Liver (tissue), 8 donors: ENCODE measurements at regions not wholly inside any gene's neighbourhood (a gene's known extent, or its start where the extent isn't known, plus 50 kb on each side); places are given as distances from the start of the nearest gene placed in this dataset.

Experiments
- DNase-seq: peaks from one replicate; pipeline ENCODE4 v3.0.0-alpha.2; 2017; ENCODE audit warnings: low spot score
- H3K27ac ChIP-seq, 2 donors: one replicate each; pipeline ENCODE4 v1.7.0; 2013; ENCODE audit warnings: inconsistent platforms in 2 of 2, low read length in 2 of 2, control low read depth in 1 of 2, low read depth in 1 of 2, mild to moderate bottlenecking in 1 of 2
- H3K27me3 ChIP-seq, 4 donors: one replicate each; pipeline versions ENCODE4 v1.6.1 to v1.7.0; 2013; ENCODE audit warnings: low read length in 3 of 4, inconsistent platforms in 1 of 4, mild to moderate bottlenecking in 1 of 4, moderate library complexity in 1 of 4; ENCODE audit not compliant: control insufficient read depth in 4 of 4, insufficient read depth in 4 of 4
- H3K36me3 ChIP-seq, 4 donors: one replicate each; pipeline versions ENCODE4 v1.6.1 to v1.7.0; 2013; ENCODE audit warnings: low read length in 3 of 4, mild to moderate bottlenecking in 3 of 4, low read depth in 1 of 4, moderate library complexity in 1 of 4; ENCODE audit not compliant: control insufficient read depth in 4 of 4, insufficient read depth in 3 of 4
- H3K4me1 ChIP-seq, 4 donors: one replicate each; pipeline versions ENCODE4 v1.6.1 to v1.7.0; 2013; ENCODE audit warnings: low read length in 3 of 4, mild to moderate bottlenecking in 3 of 4, moderate library complexity in 1 of 4; ENCODE audit not compliant: control insufficient read depth in 4 of 4, insufficient read depth in 4 of 4
- H3K4me3 ChIP-seq, 3 donors: one replicate each; pipeline versions ENCODE4 v1.6.1 to v1.7.0; 2013; ENCODE audit warnings: low read length in 3 of 3, control low read depth in 1 of 3, low read depth in 1 of 3, mild to moderate bottlenecking in 1 of 3
- H3K9ac ChIP-seq, 2 donors: one replicate each; pipeline ENCODE4 v1.7.0; 2013; ENCODE audit warnings: low read length in 2 of 2, mild to moderate bottlenecking in 2 of 2, moderate library complexity in 2 of 2, control low read depth in 1 of 2, low read depth in 1 of 2
- H3K9me3 ChIP-seq, 4 donors: one replicate each; pipeline versions ENCODE4 v1.6.1 to v1.7.0; 2013; ENCODE audit warnings: low read length in 3 of 4; ENCODE audit not compliant: control insufficient read depth in 4 of 4
- EGR1 ChIP-seq, 2 donors: IDR thresholded peaks; 2 replicates each; pipeline ENCODE4 v1.6.1; 2016 to 2018; ENCODE audit warnings: antibody characterized with exemption in 2 of 2, low read depth in 2 of 2
- FOXA1 ChIP-seq: IDR thresholded peaks from 2 replicates; pipeline ENCODE4 v1.6.1; 2016; ENCODE audit warnings: antibody characterized with exemption
- FOXA2 ChIP-seq: IDR thresholded peaks from 2 replicates; pipeline ENCODE4 v1.6.1; 2016; ENCODE audit warnings: antibody characterized with exemption
- GABPA ChIP-seq, 2 donors: IDR thresholded peaks in 1 of 2; conservative IDR thresholded peaks in 1 of 2; 2 replicates each; pipeline ENCODE4 v1.6.1; 2016; ENCODE audit warnings: antibody characterized with exemption in 2 of 2, mild to moderate bottlenecking in 1 of 2, moderate library complexity in 1 of 2
- HNF4A ChIP-seq, 2 donors: conservative IDR thresholded peaks; 2 replicates each; pipeline ENCODE4 v1.6.1; 2016; ENCODE audit warnings: antibody characterized with exemption in 2 of 2, mild to moderate bottlenecking in 2 of 2
- HNF4G ChIP-seq: IDR thresholded peaks from 2 replicates; pipeline ENCODE4 v1.6.1; 2016; ENCODE audit warnings: antibody characterized with exemption
- JUND ChIP-seq, 2 donors: IDR thresholded peaks; 2 replicates each; pipeline ENCODE4 v1.6.1; 2016; ENCODE audit warnings: antibody characterized with exemption in 2 of 2
- MAX ChIP-seq: IDR thresholded peaks from 2 replicates; pipeline ENCODE4 v1.6.1; 2016; ENCODE audit warnings: antibody characterized with exemption
- NR2F2 ChIP-seq: IDR thresholded peaks from 2 replicates; pipeline ENCODE4 v1.6.1; 2016; ENCODE audit warnings: antibody characterized with exemption
- RAD21 ChIP-seq, 2 donors: IDR thresholded peaks; 2 replicates each; pipeline ENCODE4 v1.6.1; 2016; ENCODE audit warnings: antibody characterized with exemption in 2 of 2, mild to moderate bottlenecking in 2 of 2
- REST ChIP-seq: IDR thresholded peaks from 2 replicates; pipeline ENCODE4 v1.6.1; 2016; ENCODE audit warnings: antibody characterized with exemption, mild to moderate bottlenecking
- RXRA ChIP-seq, 2 donors: IDR thresholded peaks; 2 replicates each; pipeline ENCODE4 v1.6.1; 2017 to 2018; ENCODE audit warnings: antibody characterized with exemption in 2 of 2, mild to moderate bottlenecking in 1 of 2
- SP1 ChIP-seq: IDR thresholded peaks from 2 replicates; pipeline ENCODE4 v1.6.1; 2018; ENCODE audit warnings: antibody characterized with exemption, mild to moderate bottlenecking
- WGBS: extraction: QIAGEN DNeasy Blood & Tissue Kit; methylation state at CpG from one replicate; pipeline ENCODE4 v1.1.7; 2013; 5-methylcytosine and 5-hydroxymethylcytosine counted together
- TF ChIP-seq, protein P1 (sequence below): IDR thresholded peaks from 2 replicates; pipeline ENCODE4 v1.6.1; 2016; ENCODE audit warnings: antibody characterized with exemption
- TF ChIP-seq, protein P2 (sequence below): fragments of 150-350 bp; IDR thresholded peaks from 2 replicates; pipeline ENCODE4 v1.5.1; 2017; ENCODE audit warnings: improper control_type of control experiment, low read depth, low read length; ENCODE audit not compliant: missing input control
- donor health status: healthy.
- donor health status: healthy.
- donor health status: healthy.
- donor health status: healthy.
- donor health status: healthy.

DNA sequence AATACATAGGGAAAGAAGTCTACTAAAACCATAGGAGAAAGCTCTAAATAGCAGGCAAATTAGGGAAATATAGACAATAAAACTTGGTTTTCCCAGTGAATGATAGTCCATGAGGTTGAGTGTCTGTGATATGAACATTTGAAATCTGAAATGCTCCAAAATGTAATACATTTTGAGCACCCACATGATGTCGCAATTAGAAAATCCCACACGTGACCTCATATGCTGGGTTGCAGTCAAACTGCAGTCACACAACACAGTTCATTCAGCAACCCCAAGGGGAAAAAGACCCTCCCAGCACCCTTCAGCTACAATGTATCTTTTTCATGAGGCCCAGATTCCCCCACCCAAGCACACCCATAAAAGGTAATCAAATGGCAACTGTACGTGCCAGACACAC lies 155.6 kb downstream of the BTC start:
- H3K9ac ChIP-seq, result no peak overlapping the region
- H3K27ac ChIP-seq, result no peak overlapping the region
- no peaks in the 10 kb centered on the region for H3K9me3 ChIP-seq
- H3K4me3 ChIP-seq, result no peak overlapping the region
- no peak for TF ChIP-seq FOXA1
- TF ChIP-seq FOXA2, result no peak
- no peak for TF ChIP-seq JUND (IDR thresholded peaks at IDR 0.05)
- WGBS, result 87% methylated on average over 3 of the region's 3 CpGs
- no peak for DNase-seq
- H3K4me1 ChIP-seq, result no peaks in the 10 kb centered on the region
- peaks cover 0 to 2% (median 0%) of the 10 kb centered on the region in 4 donors for H3K27me3 ChIP-seq
- no peaks in the 10 kb centered on the region for H3K36me3 ChIP-seq

DNA sequence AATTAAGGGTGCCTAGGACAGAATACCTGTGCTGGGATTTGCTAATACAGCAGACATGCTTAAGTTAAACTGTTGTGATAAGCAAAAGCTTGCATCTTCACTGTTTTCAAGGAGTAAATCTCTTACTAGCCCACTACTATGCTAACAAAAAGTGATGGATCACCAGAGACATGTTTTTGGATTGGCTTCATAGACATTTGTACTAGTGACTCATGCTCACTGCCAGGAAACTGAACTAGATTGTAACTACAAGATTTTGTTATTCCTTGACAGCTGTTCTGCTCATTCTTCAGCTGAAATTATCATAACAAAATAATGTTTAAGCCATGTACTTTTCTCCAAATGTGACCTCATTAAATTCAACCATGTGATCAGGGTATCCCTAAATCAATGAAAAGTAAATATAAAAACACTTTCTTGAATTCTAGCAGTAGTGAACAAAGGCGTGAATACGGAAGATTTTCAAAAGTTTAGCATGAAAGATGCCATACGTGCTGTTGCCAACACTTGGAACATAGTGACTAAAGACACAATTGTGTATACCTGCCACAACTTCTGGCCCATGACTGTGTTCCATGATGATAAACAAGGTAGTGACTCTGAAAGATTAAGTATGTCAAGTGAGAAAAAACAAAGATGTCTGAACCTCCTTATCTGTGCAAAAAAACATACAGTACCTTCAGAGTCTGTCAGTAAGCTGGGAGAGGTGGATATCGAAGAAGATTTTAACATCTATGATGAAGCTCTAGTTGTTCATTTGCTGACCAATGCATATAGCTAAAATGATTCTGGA lies 154.0 kb downstream of the BTC start:
- WGBS, result 89% methylated on average over 4 of the region's 4 CpGs
- Histone ChIP-seq H3K4me3 (no peak overlapping the region), H3K4me1 (no peaks in the 10 kb centered on the region), H3K27ac (no peak overlapping the region), H3K9ac (no peak overlapping the region), H3K27me3 (no peaks in the 10 kb centered on the region), H3K36me3 (no peaks in the 10 kb centered on the region), H3K9me3 (no peaks in the 10 kb centered on the region)
- TF ChIP-seq JUND (IDR thresholded peaks at IDR 0.05) (no peak), SP1 (no peak), NR2F2 (no peak), HNF4G (no peak), EGR1 (IDR thresholded peaks at IDR 0.05; ENCODE audit: low read depth in 2 of 2) (no peak), HNF4A (conservative IDR thresholded peaks at IDR 0.05) (no peak), GABPA (IDR thresholded peaks at IDR 0.05 in 1 of 2, conservative IDR thresholded peaks at IDR 0.05 in 1 of 2) (no peak), RXRA (IDR thresholded peaks at IDR 0.05) (no peak), REST (no peak), RAD21 (IDR thresholded peaks at IDR 0.05) (no peak), FOXA2 (no peak), MAX (no peak), FOXA1 (no peak)
- TF ChIP-seq, protein P1, sequence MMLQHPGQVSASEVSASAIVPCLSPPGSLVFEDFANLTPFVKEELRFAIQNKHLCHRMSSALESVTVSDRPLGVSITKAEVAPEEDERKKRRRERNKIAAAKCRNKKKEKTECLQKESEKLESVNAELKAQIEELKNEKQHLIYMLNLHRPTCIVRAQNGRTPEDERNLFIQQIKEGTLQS, result no peak
- TF ChIP-seq, protein P2, sequence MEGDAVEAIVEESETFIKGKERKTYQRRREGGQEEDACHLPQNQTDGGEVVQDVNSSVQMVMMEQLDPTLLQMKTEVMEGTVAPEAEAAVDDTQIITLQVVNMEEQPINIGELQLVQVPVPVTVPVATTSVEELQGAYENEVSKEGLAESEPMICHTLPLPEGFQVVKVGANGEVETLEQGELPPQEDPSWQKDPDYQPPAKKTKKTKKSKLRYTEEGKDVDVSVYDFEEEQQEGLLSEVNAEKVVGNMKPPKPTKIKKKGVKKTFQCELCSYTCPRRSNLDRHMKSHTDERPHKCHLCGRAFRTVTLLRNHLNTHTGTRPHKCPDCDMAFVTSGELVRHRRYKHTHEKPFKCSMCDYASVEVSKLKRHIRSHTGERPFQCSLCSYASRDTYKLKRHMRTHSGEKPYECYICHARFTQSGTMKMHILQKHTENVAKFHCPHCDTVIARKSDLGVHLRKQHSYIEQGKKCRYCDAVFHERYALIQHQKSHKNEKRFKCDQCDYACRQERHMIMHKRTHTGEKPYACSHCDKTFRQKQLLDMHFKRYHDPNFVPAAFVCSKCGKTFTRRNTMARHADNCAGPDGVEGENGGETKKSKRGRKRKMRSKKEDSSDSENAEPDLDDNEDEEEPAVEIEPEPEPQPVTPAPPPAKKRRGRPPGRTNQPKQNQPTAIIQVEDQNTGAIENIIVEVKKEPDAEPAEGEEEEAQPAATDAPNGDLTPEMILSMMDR, result no peak
- no peak for DNase-seq
